WTC11 (cell line): ENCODE measurements at regions not wholly inside any gene's neighbourhood (a gene's known extent, or its start where the extent isn't known, plus 50 kb on each side); places are given as distances from the start of the nearest gene placed in this dataset.

Source experiments
- ARID4B ChIP-seq: sonication (generic); formaldehyde crosslinking; IDR thresholded peaks from 2 replicates; pipeline ENCODE4 v1.8.0; 2023; ENCODE audit warnings: missing genetic modification reagents, mild to moderate bottlenecking, borderline replicate concordance
- ATF3 ChIP-seq: sonication (generic); formaldehyde crosslinking; conservative IDR thresholded peaks from 2 replicates; pipeline ENCODE4 v1.8.1; 2022; ENCODE audit warnings: mild to moderate bottlenecking, missing genetic modification reagents
- CBFB ChIP-seq: sonication (generic); formaldehyde crosslinking; IDR thresholded peaks from 2 replicates; pipeline ENCODE4 v1.8.1; 2022; ENCODE audit warnings: mild to moderate bottlenecking, low read depth, missing genetic modification reagents
- CTCF ChIP-seq: fragments of 200-600 bp; IDR thresholded peaks from 2 replicates; pipeline ENCODE4 v1.8.0; 2022; ENCODE audit warnings: antibody characterized with exemption
- E2F4 ChIP-seq: sonication (generic); formaldehyde crosslinking; IDR thresholded peaks from 2 replicates; pipeline ENCODE4 v1.8.1; 2022; ENCODE audit warnings: low read depth, mild to moderate bottlenecking, moderate library complexity, missing genetic modification reagents, borderline replicate concordance
- ELF4 ChIP-seq: sonication (generic); formaldehyde crosslinking; IDR thresholded peaks from 2 replicates; pipeline ENCODE4 v1.8.1; 2022; ENCODE audit warnings: low read depth, mild to moderate bottlenecking, moderate library complexity, missing genetic modification reagents
- FOXK1 ChIP-seq: sonication (generic); formaldehyde crosslinking; IDR thresholded peaks from 2 replicates; pipeline ENCODE4 v1.8.0; 2022; ENCODE audit warnings: mild to moderate bottlenecking, moderate library complexity, missing genetic modification reagents
- MLX ChIP-seq: sonication (generic); formaldehyde crosslinking; IDR thresholded peaks from 2 replicates; pipeline ENCODE4 v1.8.1; 2023; ENCODE audit warnings: mild to moderate bottlenecking, missing genetic modification reagents, moderate library complexity
- ZNF232 ChIP-seq: sonication (generic); formaldehyde crosslinking; IDR thresholded peaks from 2 replicates; pipeline ENCODE4 v1.8.0; 2022; ENCODE audit warnings: mild to moderate bottlenecking, missing genetic modification reagents
- ZNF423 ChIP-seq: fragments of 250-450 bp; sonication (Bioruptor Pico); IDR thresholded peaks from 2 replicates; pipeline ENCODE4 v2.1.2; 2022; ENCODE audit warnings: mild to moderate bottlenecking, moderate library complexity
- ZNF425 ChIP-seq: fragments of 250-450 bp; sonication (Bioruptor Pico); conservative IDR thresholded peaks from 2 replicates; pipeline ENCODE4 v1.9.0; 2021; ENCODE audit warnings: mild to moderate bottlenecking
- ZNF512 ChIP-seq: sonication (generic); formaldehyde crosslinking; IDR thresholded peaks from 2 replicates; pipeline ENCODE4 v1.8.1; 2022; ENCODE audit warnings: missing genetic modification reagents, borderline replicate concordance

GRCh38 chr22:27463121-27463660, 338.4 kb downstream of the MN1 start:
- TF ChIP-seq CTCF (no peak), ZNF423 (CRISPR knock-in tag) (no peak), E2F4 (no peak), ELF4 (CRISPR knock-in tag) (no peak), MLX (no peak), CBFB (CRISPR knock-in tag) (no peak), FOXK1 (CRISPR knock-in tag) (no peak), ARID4B (no peak), ZNF512 (CRISPR knock-in tag) (no peak), ZNF232 (CRISPR knock-in tag) (no peak), ZNF425 (CRISPR knock-in tag) (no peak), ATF3 (no peak)
